Central memory CD8-positive, alpha-beta T cell (primary cell): ENCODE measurements at regions not wholly inside any gene's neighbourhood (a gene's known extent, or its start where the extent isn't known, plus 50 kb on each side); places are given as distances from the start of the nearest gene placed in this dataset.

ENCODE experiments used
- ATAC-seq: fragments of 150-1000 bp; cut with Tn5 transposase; replicated peaks from 2 replicates; pipeline ENCODE4 v1.10.0; 2022; ENCODE audit warnings: mild to moderate bottlenecking, moderate FRiP score, moderate number of reproducible peaks; ENCODE audit not compliant: poor library complexity, severe bottlenecking; ENCODE audit errors: extremely low read depth
- DNase-seq, 2 donors: peaks; one replicate each; pipeline ENCODE4 v3.0.0; 2021; ENCODE audit warnings: low spot score in 2 of 2
- H3K27ac Mint-ChIP-seq: one replicate; pipeline ENCODE4 v1.8.0; 2022; ENCODE audit warnings: low read depth, mild to moderate bottlenecking, moderate library complexity, mixed read lengths
- H3K27me3 Mint-ChIP-seq: one replicate; pipeline ENCODE4 v1.8.0; 2022; ENCODE audit warnings: mixed read lengths
- H3K36me3 Mint-ChIP-seq: one replicate; pipeline ENCODE4 v1.8.0; 2022; ENCODE audit warnings: mild to moderate bottlenecking, moderate library complexity, mixed read lengths; ENCODE audit not compliant: insufficient read depth
- H3K4me1 Mint-ChIP-seq: one replicate; pipeline ENCODE4 v1.8.0; 2022; ENCODE audit warnings: mixed read lengths
- H3K4me3 Mint-ChIP-seq: one replicate; pipeline ENCODE4 v1.8.0; 2022; ENCODE audit warnings: mild to moderate bottlenecking, moderate library complexity, mixed read lengths
- H3K9me3 Mint-ChIP-seq: one replicate; pipeline ENCODE4 v1.8.0; 2022; ENCODE audit warnings: mixed read lengths

- no peak for ATAC-seq
- Mint-ChIP-seq H3K9me3 (peaks cover 27% of the 10 kb centered on the region), H3K27ac (no peak overlapping the region), H3K4me3 (no peak overlapping the region), H3K4me1 (no peaks in the 10 kb centered on the region), H3K27me3 (no peaks in the 10 kb centered on the region), H3K36me3 (no peaks in the 10 kb centered on the region)
- no peak for DNase-seq
These were observed 318.3 kb downstream of the PCDH10 start for GRCh38 chr4:133467290-133467947.

- H3K4me3 Mint-ChIP-seq, result no peak overlapping the region
These were observed 315.9 kb downstream of the PCDH10 start for GRCh38 chr4:133465022-133465421.

GRCh38 chr4:133464311-133464710 is 315.2 kb downstream of the PCDH10 start:
- H3K36me3 Mint-ChIP-seq, result no peaks in the 10 kb centered on the region
- peaks cover 53% of the 10 kb centered on the region for H3K9me3 Mint-ChIP-seq
- H3K4me3 Mint-ChIP-seq, result no peak overlapping the region
- H3K27ac Mint-ChIP-seq, result no peak overlapping the region
- ATAC-seq, result no peak
- no peak for DNase-seq
- no peaks in the 10 kb centered on the region for H3K27me3 Mint-ChIP-seq
- no peaks in the 10 kb centered on the region for H3K4me1 Mint-ChIP-seq

More at GRCh38 chr4:133465022-133465421, 315.9 kb downstream of the PCDH10 start:
- ATAC-seq (no peak), DNase-seq (no peak)
- Mint-ChIP-seq H3K36me3 (no peaks in the 10 kb centered on the region), H3K4me1 (no peaks in the 10 kb centered on the region), H3K27me3 (no peaks in the 10 kb centered on the region), H3K27ac (no peak overlapping the region), H3K9me3 (peaks cover 47% of the 10 kb centered on the region)

GRCh38 chr4:133452678-133453077 is 303.6 kb downstream of the PCDH10 start:
- H3K4me1 Mint-ChIP-seq, result no peaks in the 10 kb centered on the region
- DNase-seq (no peak), ATAC-seq (no peak)
- H3K9me3 Mint-ChIP-seq, result peaks cover 11% of the 10 kb centered on the region
- H3K4me3 Mint-ChIP-seq, result no peak overlapping the region
- H3K36me3 Mint-ChIP-seq, result no peaks in the 10 kb centered on the region
- no peak overlapping the region for H3K27ac Mint-ChIP-seq
- H3K27me3 Mint-ChIP-seq, result no peaks in the 10 kb centered on the region

GRCh38 chr4:133450813-133451212 is 301.7 kb downstream of the PCDH10 start:
- Mint-ChIP-seq H3K9me3 (peaks cover 9% of the 10 kb centered on the region), H3K27ac (no peak overlapping the region), H3K27me3 (no peaks in the 10 kb centered on the region), H3K4me3 (no peak overlapping the region), H3K36me3 (no peaks in the 10 kb centered on the region), H3K4me1 (no peaks in the 10 kb centered on the region)
- no peak for DNase-seq
- no peak for ATAC-seq

- H3K27ac Mint-ChIP-seq, result no peak overlapping the region
- DNase-seq, result no peak
- H3K27me3 Mint-ChIP-seq, result no peaks in the 10 kb centered on the region
- no peak for ATAC-seq
- H3K36me3 Mint-ChIP-seq, result peaks cover 2% of the 10 kb centered on the region
- H3K9me3 Mint-ChIP-seq, result peaks cover 10% of the 10 kb centered on the region
- no peak overlapping the region for H3K4me3 Mint-ChIP-seq
- H3K4me1 Mint-ChIP-seq, result no peaks in the 10 kb centered on the region
These were observed 291.3 kb downstream of the PCDH10 start for GRCh38 chr4:133440404-133440803.

GRCh38 chr4:133439830-133440229 is 290.7 kb downstream of the PCDH10 start:
- Mint-ChIP-seq H3K4me1 (no peaks in the 10 kb centered on the region), H3K9me3 (peaks cover 10% of the 10 kb centered on the region), H3K27ac (no peak overlapping the region)

GRCh38 chr4:133424605-133425004 is 275.5 kb downstream of the PCDH10 start:
- ATAC-seq (no peak), DNase-seq (no peak)
- no peaks in the 10 kb centered on the region for H3K4me1 Mint-ChIP-seq
- H3K36me3 Mint-ChIP-seq, result no peaks in the 10 kb centered on the region
- H3K9me3 Mint-ChIP-seq, result peaks cover 16% of the 10 kb centered on the region
- no peak overlapping the region for H3K4me3 Mint-ChIP-seq
- no peaks in the 10 kb centered on the region for H3K27me3 Mint-ChIP-seq
- H3K27ac Mint-ChIP-seq, result no peak overlapping the region

More at GRCh38 chr4:133439830-133440229, 290.7 kb downstream of the PCDH10 start:
- no peak overlapping the region for H3K4me3 Mint-ChIP-seq
- DNase-seq, result no peak
- H3K27me3 Mint-ChIP-seq, result no peaks in the 10 kb centered on the region
- ATAC-seq, result no peak
- peaks cover 2% of the 10 kb centered on the region for H3K36me3 Mint-ChIP-seq

GRCh38 chr4:133403913-133404312 is 254.8 kb downstream of the PCDH10 start:
- Mint-ChIP-seq H3K4me1 (no peaks in the 10 kb centered on the region), H3K9me3 (peaks cover 32% of the 10 kb centered on the region), H3K4me3 (no peak overlapping the region), H3K27ac (no peak overlapping the region), H3K27me3 (no peaks in the 10 kb centered on the region), H3K36me3 (no peaks in the 10 kb centered on the region)
- DNase-seq, result no peak
- ATAC-seq, result no peak

- H3K4me1 Mint-ChIP-seq, result no peaks in the 10 kb centered on the region
- no peak overlapping the region for H3K27ac Mint-ChIP-seq
- ATAC-seq (no peak), DNase-seq (no peak)
- no peaks in the 10 kb centered on the region for H3K36me3 Mint-ChIP-seq
- H3K4me3 Mint-ChIP-seq, result no peak overlapping the region
- H3K27me3 Mint-ChIP-seq, result no peaks in the 10 kb centered on the region
- peaks cover 36% of the 10 kb centered on the region for H3K9me3 Mint-ChIP-seq
These were observed 253.5 kb downstream of the PCDH10 start for GRCh38 chr4:133402616-133403015.

- H3K27me3 Mint-ChIP-seq, result no peaks in the 10 kb centered on the region
- H3K36me3 Mint-ChIP-seq, result no peaks in the 10 kb centered on the region
- H3K4me1 Mint-ChIP-seq, result no peaks in the 10 kb centered on the region
- no peak overlapping the region for H3K4me3 Mint-ChIP-seq
- H3K9me3 Mint-ChIP-seq, result peaks cover 5% of the 10 kb centered on the region
- no peak overlapping the region for H3K27ac Mint-ChIP-seq
- DNase-seq, result no peak
- no peak for ATAC-seq
These were observed 246.0 kb downstream of the PCDH10 start for GRCh38 chr4:133394971-133395627.

- DNase-seq (no peak), ATAC-seq (no peak)
- no peaks in the 10 kb centered on the region for H3K36me3 Mint-ChIP-seq
- H3K4me1 Mint-ChIP-seq, result no peaks in the 10 kb centered on the region
- H3K9me3 Mint-ChIP-seq, result peaks cover 5% of the 10 kb centered on the region
- no peak overlapping the region for H3K27ac Mint-ChIP-seq
- H3K4me3 Mint-ChIP-seq, result no peak overlapping the region
- H3K27me3 Mint-ChIP-seq, result no peaks in the 10 kb centered on the region
These were observed 241.2 kb downstream of the PCDH10 start for GRCh38 chr4:133390198-133390855.

GRCh38 chr4:133389029-133389428 is 239.9 kb downstream of the PCDH10 start:
- Mint-ChIP-seq H3K36me3 (no peaks in the 10 kb centered on the region), H3K4me3 (no peak overlapping the region), H3K9me3 (peaks cover 9% of the 10 kb centered on the region), H3K4me1 (no peaks in the 10 kb centered on the region), H3K27ac (no peak overlapping the region), H3K27me3 (no peaks in the 10 kb centered on the region)
- DNase-seq, result no peak
- no peak for ATAC-seq
